Urinary bladder (tissue), 3 donors: ENCODE measurements at regions not wholly inside any gene's neighbourhood (a gene's known extent, or its start where the extent isn't known, plus 50 kb on each side); places are given as distances from the start of the nearest gene placed in this dataset.

Experiments used
- DNase-seq: peaks from one replicate; pipeline ENCODE4 v3.0.0-alpha.2; 2015; ENCODE audit errors: extremely low spot score
- H3K27ac ChIP-seq: one replicate; pipeline ENCODE4 v1.5.1; 2013; ENCODE audit warnings: low read depth, mild to moderate bottlenecking, moderate library complexity
- H3K36me3 ChIP-seq: one replicate; pipeline ENCODE4 v1.6.1; 2013; ENCODE audit warnings: mild to moderate bottlenecking, moderate library complexity; ENCODE audit not compliant: insufficient read depth
- H3K4me1 ChIP-seq: one replicate; pipeline ENCODE4 v1.6.1; 2013; ENCODE audit warnings: mild to moderate bottlenecking, moderate library complexity; ENCODE audit not compliant: insufficient read depth
- H3K4me3 ChIP-seq: one replicate; pipeline ENCODE4 v1.5.1; 2013; ENCODE audit warnings: low read depth, low read length
- WGBS: extraction: QIAGEN DNeasy Blood & Tissue Kit; methylation state at CpG from one replicate; pipeline ENCODE4 v1.1.7; 2013; 5-methylcytosine and 5-hydroxymethylcytosine counted together
- donor health status: healthy with polysubstance abuse.
- donor health status: healthy.

DNA sequence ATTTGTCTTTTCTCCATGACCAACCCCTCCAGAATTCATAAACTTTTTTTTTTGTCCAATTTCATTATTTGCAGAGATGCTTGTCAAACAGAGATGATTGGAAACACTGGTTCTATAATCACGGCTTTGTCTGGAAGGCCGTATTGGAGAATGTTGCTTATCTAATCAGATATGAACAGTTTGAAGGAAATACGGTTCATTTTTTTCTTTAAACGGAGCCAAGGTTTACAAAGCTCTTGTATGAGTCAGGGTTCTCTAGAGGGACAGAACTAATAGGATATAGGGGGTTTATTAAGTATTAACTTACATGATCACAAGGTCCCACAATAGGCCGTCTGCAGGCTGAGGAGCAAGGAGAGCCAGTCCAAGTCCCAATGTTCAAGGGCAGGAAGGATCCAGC is 1415.8 kb downstream of the C4orf33 start:
- H3K4me3 ChIP-seq = no peak overlapping the region
- H3K4me1 ChIP-seq = no peaks in the 10 kb centered on the region
- H3K27ac ChIP-seq = no peak overlapping the region
- WGBS = 25% methylated on average over 5 of the region's 5 CpGs
- no peaks in the 10 kb centered on the region for H3K36me3 ChIP-seq
- no peak for DNase-seq

DNA sequence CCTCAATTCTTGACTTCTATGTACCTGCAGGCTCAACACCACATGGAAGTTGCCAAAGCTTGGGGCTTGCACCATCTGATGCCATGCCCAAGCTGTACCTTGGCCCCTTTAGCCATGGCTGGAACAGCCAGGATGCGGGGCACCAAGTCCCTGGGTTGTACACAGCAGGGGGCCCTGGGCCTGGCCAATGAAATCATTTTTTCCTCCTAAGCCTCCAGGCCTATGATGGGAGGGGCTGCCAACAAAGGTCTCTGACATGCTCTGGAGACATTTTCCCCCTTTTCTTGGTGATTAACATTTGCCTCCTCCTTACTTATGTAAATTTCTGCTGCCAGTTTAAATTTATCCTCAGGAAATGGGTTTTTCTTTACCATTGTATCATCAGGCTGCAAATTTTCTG is 1428.1 kb downstream of the C4orf33 start:
- H3K4me1 ChIP-seq = no peaks in the 10 kb centered on the region
- no peak for DNase-seq
- WGBS = 94% methylated on average over 1 of the region's 1 CpG
- H3K36me3 ChIP-seq = no peaks in the 10 kb centered on the region
- H3K27ac ChIP-seq = no peak overlapping the region
- no peak overlapping the region for H3K4me3 ChIP-seq

DNA sequence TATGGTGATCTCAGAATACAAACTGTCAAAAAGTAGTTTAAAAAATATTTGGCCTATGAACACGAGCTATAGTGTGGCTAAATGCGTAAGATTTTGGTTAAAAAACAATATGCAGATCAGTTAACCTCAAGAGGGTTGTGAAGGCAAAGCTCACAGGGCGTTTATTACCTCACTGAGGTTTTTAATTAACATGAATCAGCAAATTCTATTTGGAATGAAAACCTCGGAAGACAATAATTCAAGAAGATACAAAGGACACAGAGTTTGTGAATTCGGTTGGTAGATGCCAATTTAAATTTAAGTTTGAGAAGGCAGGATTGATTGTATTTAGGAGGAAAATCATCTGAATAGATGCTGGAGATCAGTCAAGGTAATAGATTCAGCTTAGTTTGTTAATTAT is 1434.6 kb downstream of the C4orf33 start:
- 77% methylated on average over 5 of the region's 5 CpGs for WGBS
- DNase-seq = no peak

DNA sequence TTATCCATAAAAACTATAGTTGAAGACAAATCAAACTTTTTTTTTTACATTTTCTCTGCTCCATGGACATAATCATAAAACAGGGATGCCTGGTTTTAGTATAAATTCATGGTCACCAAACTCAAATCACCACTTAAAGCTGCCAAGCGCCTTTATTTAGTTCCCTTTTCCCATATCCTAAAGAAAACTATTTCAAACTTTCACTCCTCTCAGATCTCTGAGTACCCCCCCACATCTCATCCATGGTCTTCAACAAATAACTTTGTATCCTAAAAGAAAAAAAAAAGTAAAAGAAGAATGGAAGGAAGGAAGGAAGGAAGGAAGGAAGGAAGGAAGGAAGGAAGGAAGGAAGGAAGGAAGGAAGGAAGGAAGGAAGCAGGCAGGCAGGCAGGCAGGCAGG is 1438.7 kb downstream of the C4orf33 start:
- Histone ChIP-seq H3K36me3 (no peaks in the 10 kb centered on the region), H3K27ac (no peak overlapping the region), H3K4me3 (no peak overlapping the region), H3K4me1 (no peaks in the 10 kb centered on the region)
- no peak for DNase-seq
- WGBS = 93% methylated on average over 1 of the region's 1 CpG

More for the DNA sequence above, 1434.6 kb downstream of the C4orf33 start:
- H3K36me3 ChIP-seq = no peaks in the 10 kb centered on the region
- no peaks in the 10 kb centered on the region for H3K4me1 ChIP-seq
- H3K4me3 ChIP-seq = no peak overlapping the region
- no peak overlapping the region for H3K27ac ChIP-seq

DNA sequence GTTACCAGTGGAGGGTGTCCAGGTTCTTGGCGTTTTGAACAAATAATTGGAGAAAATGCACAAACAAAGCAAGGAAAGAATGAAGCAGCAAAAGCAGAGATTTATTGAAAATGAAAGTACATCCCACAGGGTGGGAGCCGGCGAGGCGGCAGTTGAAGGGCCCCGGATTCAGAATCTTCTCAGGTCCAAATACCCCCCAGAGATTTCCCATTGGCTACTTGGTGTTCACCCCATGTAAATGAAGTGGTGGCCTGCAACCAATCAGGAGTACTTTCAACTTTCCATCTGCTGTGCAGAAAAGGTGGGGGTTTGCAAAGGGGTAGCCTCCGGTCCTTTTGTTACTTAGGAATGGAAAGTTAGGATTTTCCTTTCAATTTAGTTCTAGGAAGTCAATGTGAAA is 1447.0 kb downstream of the C4orf33 start:
- Histone ChIP-seq H3K36me3 (no peaks in the 10 kb centered on the region), H3K4me1 (no peaks in the 10 kb centered on the region), H3K27ac (no peak overlapping the region), H3K4me3 (no peak overlapping the region)
- WGBS = 89% methylated on average over 6 of the region's 6 CpGs
- no peak for DNase-seq

DNA sequence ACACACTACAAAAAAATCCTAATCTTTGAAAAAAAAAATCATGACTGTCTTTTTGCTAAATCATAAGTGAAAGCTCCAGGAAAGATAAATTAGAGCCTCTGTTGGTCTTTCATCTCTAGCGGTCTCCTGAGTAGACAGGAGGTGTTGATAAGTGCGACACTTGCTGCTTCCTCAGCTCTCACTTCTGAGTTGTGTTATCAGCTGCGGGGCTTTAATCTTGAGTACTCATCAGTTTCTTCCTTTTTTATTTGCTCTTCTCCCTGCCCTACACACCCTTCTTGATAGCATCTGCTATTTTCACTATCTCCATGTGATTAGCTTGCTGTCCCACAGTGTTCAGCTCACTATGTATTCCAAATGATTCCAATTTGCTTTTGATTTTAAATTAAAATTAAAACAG is 1449.2 kb downstream of the C4orf33 start:
- no peak overlapping the region for H3K27ac ChIP-seq
- WGBS = 37% methylated on average over 3 of the region's 3 CpGs
- H3K4me3 ChIP-seq = no peak overlapping the region
- DNase-seq = no peak
- H3K36me3 ChIP-seq = no peaks in the 10 kb centered on the region
- no peaks in the 10 kb centered on the region for H3K4me1 ChIP-seq

DNA sequence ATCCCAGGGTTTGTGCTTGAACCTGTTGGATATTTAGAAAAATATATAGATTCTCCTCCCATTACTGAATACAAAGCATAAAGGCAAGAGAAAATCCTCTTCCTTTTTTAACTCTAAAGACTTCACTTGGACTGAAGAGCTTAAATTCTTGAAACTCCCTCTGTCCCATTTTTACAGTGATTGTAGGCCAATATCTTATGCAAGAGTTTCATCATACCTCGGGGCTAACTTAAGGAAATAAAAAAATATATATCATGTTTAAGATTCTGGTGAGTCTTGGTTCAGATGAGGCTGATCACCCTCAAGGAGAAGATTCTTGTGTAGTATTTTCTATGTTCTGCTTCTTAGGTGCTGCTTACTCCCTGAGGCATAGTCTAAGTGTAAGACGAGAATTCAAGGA is 1449.6 kb downstream of the C4orf33 start:
- no peak overlapping the region for H3K4me3 ChIP-seq
- no peaks in the 10 kb centered on the region for H3K4me1 ChIP-seq
- DNase-seq = no peak
- H3K36me3 ChIP-seq = no peaks in the 10 kb centered on the region
- H3K27ac ChIP-seq = no peak overlapping the region
- WGBS = 70% methylated on average over 2 of the region's 2 CpGs

DNA sequence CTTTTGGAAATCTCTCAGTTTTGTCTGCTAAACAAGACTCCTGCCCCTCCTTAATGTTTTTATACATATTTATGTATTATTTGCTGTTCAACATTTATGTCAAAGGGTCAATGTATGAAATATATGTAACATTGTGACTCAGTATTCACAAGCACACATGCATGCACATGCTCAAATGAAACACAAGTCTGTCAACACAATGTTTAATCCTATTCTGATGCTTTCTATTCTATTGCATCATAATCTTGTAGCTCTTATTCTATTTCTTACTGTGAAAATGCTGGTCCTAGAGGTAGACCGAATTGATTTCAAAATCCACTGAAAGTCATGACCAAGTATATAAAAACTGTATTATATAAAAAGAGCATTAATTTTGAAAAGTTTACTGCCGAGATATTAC is 1463.3 kb downstream of the C4orf33 start:
- Histone ChIP-seq H3K36me3 (no peaks in the 10 kb centered on the region), H3K4me3 (no peak overlapping the region), H3K27ac (no peak overlapping the region), H3K4me1 (no peaks in the 10 kb centered on the region)
- 28% methylated on average over 2 of the region's 2 CpGs for WGBS
- DNase-seq = no peak

DNA sequence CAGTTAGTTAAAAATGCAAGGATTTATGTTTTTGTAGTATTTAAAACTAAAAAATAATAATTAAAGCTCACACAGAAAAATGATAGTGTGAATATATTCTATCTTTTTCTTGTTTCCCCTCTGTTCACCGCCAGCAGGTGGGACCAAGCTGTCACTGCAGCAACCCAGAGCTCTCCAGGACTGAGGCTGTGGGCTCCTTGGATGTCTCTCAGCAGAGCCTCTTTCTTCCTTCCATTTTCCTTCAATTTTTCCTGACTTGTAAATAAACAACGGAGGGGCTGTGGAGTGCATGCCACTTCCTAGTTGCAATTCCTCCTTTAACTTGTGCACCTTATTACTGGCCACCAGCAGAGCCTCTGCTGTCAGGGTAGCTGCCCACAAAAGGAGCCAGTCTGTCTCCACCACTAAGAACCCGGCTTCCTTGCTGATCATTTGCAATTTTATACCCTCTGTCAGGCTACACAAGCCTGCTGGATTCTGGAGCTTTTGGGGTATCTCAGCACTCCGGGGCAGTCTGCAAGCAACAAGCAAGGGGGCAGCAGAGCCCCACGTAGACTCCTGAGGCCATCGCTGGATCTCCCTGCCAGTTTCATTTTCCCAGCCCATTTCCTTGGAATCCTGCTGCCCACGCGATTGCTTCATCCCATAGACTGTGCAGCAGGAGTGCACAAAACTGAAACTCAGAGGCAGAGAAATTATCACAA is 1467.4 kb downstream of the C4orf33 start:
- Histone ChIP-seq H3K27ac (no peak overlapping the region), H3K4me3 (no peak overlapping the region), H3K36me3 (no peaks in the 10 kb centered on the region), H3K4me1 (no peaks in the 10 kb centered on the region)
- DNase-seq = no peak
- whole genome bisulfite sequencing = 18% methylated on average over 8 of the region's 8 CpGs

DNA sequence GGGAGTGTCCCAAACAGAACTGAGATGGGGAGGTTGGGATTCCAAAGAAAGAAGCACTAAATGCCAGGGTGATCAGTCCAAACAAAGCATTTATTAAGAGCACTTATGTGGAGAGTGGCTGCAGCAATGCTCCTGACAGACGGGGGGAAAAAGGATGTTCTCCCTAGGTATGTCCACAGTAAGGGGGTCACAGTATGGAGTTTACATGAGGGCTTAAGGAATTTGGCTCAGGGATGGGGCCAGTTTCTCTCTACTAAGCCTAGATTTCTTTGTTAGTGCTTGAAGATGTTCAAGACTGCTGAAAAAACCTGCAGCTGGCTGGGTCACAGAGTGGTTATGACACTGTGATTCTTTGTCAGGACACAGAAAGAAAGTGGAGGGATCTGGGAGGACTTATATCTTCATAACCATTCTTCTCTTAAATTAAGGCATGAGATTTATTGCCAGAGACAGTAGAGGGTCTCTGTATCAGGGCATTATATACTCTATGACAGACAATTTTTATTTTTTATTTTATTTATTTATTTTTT is 1468.0 kb downstream of the C4orf33 start:
- Histone ChIP-seq H3K27ac (no peak overlapping the region), H3K4me1 (no peaks in the 10 kb centered on the region), H3K4me3 (no peak overlapping the region), H3K36me3 (no peaks in the 10 kb centered on the region)
- no peak for DNase-seq
- WGBS = 10% methylated on average over 1 of the region's 1 CpG

DNA sequence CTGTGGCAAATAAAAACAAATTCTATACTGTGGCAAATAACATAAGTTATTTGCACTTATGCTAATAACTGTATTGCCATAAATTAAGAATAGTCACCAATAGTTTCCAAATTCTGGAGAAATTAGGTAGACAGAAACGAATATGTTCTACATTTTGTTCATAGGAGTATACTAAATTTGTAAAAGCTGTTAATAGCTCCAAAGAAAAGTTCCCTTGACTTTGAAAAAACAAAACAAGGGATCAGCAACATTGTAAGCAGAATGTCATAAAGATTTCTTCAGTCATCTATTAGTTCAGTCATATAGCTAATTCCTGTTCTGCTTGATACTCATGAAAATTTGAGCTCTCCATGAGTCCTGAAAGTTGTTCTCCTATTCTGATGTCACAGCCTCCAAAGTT is 1472.8 kb downstream of the C4orf33 start:
- H3K27ac ChIP-seq = no peak overlapping the region
- H3K36me3 ChIP-seq = no peaks in the 10 kb centered on the region
- no peak overlapping the region for H3K4me3 ChIP-seq
- no peaks in the 10 kb centered on the region for H3K4me1 ChIP-seq
- WGBS = 78% methylated on average over 1 of the region's 1 CpG
- DNase-seq = no peak

DNA sequence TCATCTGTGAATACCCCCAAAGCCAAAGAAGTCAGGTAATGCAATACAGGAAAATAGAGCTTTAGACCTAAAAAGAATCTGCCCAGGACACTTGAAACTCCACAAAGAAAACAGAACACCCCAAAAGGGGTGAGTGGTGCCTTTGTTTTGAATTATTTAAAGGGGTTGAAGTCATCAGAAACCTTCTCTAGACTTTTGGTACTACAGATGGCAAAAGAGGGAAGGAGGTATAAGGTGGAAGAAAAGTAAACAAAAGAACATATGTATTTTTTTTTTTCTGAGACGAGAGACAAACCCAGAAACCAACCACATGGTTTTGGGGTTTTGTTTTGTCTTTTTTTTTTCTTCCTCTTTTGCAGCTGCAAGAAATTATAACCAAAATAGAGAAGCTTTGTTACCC is 1477.8 kb downstream of the C4orf33 start:
- 65% methylated on average over 1 of the region's 1 CpG for WGBS
- DNase-seq = no peak
- Histone ChIP-seq H3K27ac (no peak overlapping the region), H3K36me3 (no peaks in the 10 kb centered on the region), H3K4me3 (no peak overlapping the region), H3K4me1 (no peaks in the 10 kb centered on the region)

DNA sequence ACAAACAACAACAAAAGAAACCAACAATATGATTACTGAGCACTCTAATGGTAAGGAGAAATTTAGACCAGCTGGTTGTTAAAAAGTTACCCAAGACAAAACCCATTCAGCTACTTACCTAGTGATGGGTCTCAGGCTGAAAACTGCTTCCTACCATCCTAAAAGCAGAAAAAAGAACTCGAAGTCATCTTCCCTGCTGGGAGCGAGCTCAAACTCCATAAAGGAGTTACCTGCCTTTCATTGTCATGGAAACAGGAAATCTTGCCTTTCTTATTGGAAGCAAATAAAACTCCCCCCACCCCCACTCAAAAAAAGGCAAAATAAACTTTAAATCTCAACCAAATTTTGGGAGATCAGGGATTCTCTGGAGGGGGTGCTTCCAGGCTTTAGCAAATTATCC is 1478.3 kb downstream of the C4orf33 start:
- no peak for DNase-seq
- Histone ChIP-seq H3K36me3 (no peaks in the 10 kb centered on the region), H3K4me3 (no peak overlapping the region), H3K27ac (no peak overlapping the region), H3K4me1 (no peaks in the 10 kb centered on the region)
- 76% methylated on average over 2 of the region's 2 CpGs for whole genome bisulfite sequencing

DNA sequence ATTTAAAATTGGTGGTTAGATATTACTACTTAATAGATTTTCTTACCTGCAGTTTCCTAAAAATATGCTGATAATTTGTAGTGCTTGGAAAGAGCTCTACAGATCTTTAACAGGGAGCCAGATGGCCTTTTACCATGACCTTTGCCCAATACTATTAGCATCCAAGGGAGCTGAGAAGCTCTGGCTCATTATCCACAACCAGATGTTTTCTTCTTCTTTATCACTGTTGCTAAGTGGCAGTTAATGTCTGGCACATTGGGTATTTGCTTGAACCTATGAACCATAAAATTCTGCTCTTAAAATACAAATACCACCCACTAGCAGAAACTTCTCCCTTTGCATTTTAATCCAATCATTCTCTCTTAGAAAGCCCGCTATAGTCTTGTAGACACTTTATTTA is 1480.3 kb downstream of the C4orf33 start:
- 52% methylated on average over 1 of the region's 1 CpG for WGBS
- no peak for DNase-seq
- Histone ChIP-seq H3K4me3 (no peak overlapping the region), H3K27ac (no peak overlapping the region), H3K36me3 (no peaks in the 10 kb centered on the region), H3K4me1 (no peaks in the 10 kb centered on the region)

DNA sequence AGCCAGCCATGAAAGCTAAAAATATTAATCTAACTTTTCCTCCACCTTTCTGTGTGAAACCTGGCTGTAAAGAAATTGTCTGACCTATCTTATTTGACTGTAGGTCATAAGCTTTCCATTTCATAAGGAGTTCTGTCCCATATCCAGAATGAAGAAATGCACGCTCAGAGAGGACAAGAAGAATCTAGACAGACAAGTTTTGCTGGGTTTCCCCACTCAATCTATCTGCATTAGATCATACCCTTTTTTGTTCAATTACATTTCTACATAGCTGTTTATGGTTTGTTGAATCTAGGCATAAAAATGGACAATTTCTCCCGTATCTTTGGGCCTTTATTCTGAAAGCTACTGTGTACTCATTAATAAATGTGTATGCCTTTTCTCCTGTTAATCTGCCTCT is 1495.1 kb downstream of the C4orf33 start:
- Histone ChIP-seq H3K27ac (no peak overlapping the region), H3K4me1 (no peaks in the 10 kb centered on the region), H3K4me3 (no peak overlapping the region), H3K36me3 (no peaks in the 10 kb centered on the region)
- WGBS = 81% methylated on average over 2 of the region's 2 CpGs
- DNase-seq = no peak
